ENCODE measurements at regions not wholly inside any gene's neighbourhood (a gene's known extent, or its start where the extent isn't known, plus 50 kb on each side); places are given as distances from the start of the nearest gene placed in this dataset.

DNA sequence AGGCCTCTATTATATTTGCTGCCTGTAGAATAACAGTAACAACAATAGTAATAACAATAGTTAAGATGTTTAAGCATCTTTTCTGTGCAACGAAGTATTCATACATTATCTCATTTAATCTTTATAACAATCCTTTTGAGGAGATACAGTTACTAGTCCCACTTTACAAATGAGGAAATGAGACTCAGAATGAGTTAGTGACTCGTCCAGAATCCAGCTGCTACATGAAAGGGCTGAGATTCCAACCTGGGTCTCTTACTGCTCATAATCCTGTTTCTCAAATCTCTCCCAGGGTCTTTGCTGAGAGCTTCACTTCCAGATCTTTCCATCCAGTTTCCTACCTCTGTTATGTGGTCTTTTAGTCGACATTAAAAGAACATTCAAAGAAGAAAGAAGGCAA is 173.7 kb upstream of the TMPO start:
- 68 to 69% methylated on average over 3 of the region's 3 CpGs for WGBS, 2 donors
- Histone ChIP-seq H3K36me3 (no peaks in the 10 kb centered on the region), H3K4me1 (no peaks in the 10 kb centered on the region)

DNA sequence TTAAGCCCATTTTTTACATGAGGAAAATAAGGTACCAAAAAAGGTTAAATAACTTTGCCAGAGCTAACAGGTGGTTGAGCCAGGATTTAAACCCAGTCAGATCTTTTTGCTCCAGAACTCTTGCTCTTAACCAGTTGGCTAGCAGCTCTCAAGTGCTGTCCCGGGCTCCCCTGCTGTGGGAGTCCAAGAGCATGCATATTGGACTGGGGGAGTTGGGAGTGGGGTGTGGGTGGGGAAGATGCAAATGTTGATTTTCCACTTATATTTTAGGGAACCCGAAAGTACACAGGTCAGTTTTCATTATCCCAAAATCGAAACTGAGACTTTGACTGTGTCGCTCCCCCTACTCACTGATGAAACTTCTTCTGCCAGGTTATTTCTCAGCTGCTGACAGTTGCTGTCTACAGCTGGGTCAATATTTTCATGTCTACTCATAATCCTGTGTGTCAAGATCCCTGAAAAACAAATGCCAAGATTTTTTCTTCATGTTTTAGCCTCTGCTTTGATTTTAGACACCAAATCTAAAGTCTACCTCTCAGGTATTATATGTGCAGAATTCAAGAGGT is 172.3 kb upstream of the TMPO start:
- no peaks in the 10 kb centered on the region for H3K27me3 ChIP-seq
- WGBS, 2 donors, result 77 to 82% methylated on average over 4 of the region's 4 CpGs
- H3K36me3 ChIP-seq, result no peaks in the 10 kb centered on the region
- no peaks in the 10 kb centered on the region for H3K4me1 ChIP-seq
- no peak overlapping the region for H3K27ac ChIP-seq
- H3K9me3 ChIP-seq, result no peaks in the 10 kb centered on the region
- no peak overlapping the region for H3K4me3 ChIP-seq
- TF ChIP-seq CTCF (IDR thresholded peaks at IDR 0.05), result no peak
- DNase-seq (no peak), ATAC-seq (no peak)
- intact Hi-C loops (cut with DNase I), result no loop called here

More for the DNA sequence above, 173.7 kb upstream of the TMPO start:
- Histone ChIP-seq H3K9me3 (no peaks in the 10 kb centered on the region), H3K4me3 (no peak overlapping the region), H3K27me3 (no peaks in the 10 kb centered on the region), H3K27ac (no peak overlapping the region)
- ATAC-seq (no peak), DNase-seq (no peak)
- TF ChIP-seq CTCF (IDR thresholded peaks at IDR 0.05), result no peak
- intact Hi-C loops (cut with DNase I), result no loop called here

DNA sequence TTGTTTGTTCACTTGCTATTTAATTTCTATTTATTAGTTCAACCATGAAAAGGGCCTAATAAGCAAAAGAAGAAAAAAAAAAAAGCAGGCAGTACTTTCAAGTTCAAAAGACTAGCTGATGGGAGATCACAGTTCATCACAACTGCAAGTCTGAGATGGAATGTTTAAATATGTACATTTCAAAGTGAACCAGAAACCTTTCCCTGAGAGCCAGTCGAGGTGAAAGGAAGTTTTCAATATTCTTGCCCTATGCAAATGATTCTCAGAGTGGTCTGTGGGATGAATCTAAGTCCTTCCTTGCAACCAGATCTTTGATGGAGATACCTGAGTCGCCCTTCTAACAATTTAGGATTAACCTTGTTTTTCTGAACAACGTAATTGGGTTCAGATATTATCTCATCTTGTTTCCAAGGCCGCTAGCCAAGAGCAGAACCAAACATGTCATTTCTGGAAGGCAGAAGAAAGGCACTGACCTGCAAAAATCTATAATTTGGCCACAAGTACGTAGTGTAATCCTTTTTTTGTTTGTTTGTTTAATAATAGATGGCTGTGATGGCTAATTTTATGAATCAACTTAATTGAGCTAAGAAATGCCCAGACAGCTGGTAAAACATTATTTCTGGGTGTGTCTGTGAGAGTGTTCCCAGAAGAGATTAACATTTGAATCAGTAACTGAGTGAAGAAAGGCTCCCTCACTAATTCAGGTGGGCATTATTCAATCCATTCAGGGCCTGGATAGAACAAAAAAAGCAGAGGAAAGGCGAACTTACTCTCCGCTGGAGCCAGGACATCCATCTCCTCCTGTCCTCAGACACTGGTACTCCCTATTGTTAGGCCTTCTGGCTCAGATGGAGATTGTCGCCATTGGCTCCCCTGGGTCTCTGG is 171.1 kb upstream of the TMPO start:
- intact Hi-C loops (cut with DNase I), result no loop called here
- Histone ChIP-seq H3K9me3 (no peaks in the 10 kb centered on the region), H3K27ac (no peak overlapping the region), H3K36me3 (no peaks in the 10 kb centered on the region), H3K27me3 (no peaks in the 10 kb centered on the region), H3K4me3 (no peak overlapping the region), H3K4me1 (no peaks in the 10 kb centered on the region)
- TF ChIP-seq CTCF (IDR thresholded peaks at IDR 0.05), result no peak
- WGBS, 2 donors, result 58 to 66% methylated on average over 8 of the region's 8 CpGs
- no peak for DNase-seq
- no peak for ATAC-seq

- H3K27ac ChIP-seq, result no peak overlapping the region
- no peaks in the 10 kb centered on the region for H3K27me3 ChIP-seq
- DNase-seq (no peak), ATAC-seq (no peak)
- no peaks in the 10 kb centered on the region for H3K36me3 ChIP-seq
- H3K4me3 ChIP-seq, result no peak overlapping the region
- no peak for TF ChIP-seq CTCF (IDR thresholded peaks at IDR 0.05)
- no peaks in the 10 kb centered on the region for H3K4me1 ChIP-seq
- intact Hi-C loops (cut with DNase I), result no loop called here
- 85 to 88% methylated on average over 6 of the region's 6 CpGs for WGBS, 2 donors
- H3K9me3 ChIP-seq, result no peaks in the 10 kb centered on the region
These were observed 170.0 kb upstream of the TMPO start for GRCh38 chr12:98345308-98345876.

Data from heart right ventricle (tissue), 16 donors.